Hematopoietic multipotent progenitor cell treated with erythropoietin and hydrocortisone succinate and interleukin-3 and kit ligand, for 6 days (in vitro differentiated cells): ENCODE measurements at regions not wholly inside any gene's neighbourhood (a gene's known extent, or its start where the extent isn't known, plus 50 kb on each side); places are given as distances from the start of the nearest gene placed in this dataset.
"Not testable (repeated sequence)": the region's sequence is repeated elsewhere in the genome, so short reads cannot be mapped to it uniquely, and the experiment has no call there.

ENCODE experiments used
- DNase-seq: peaks from one replicate; pipeline ENCODE4 v3.0.0-alpha.2; 2015

- DNase-seq, result not testable (repeated sequence)
Observed at GRCh38 chrX:89539150-89539549, 382.6 kb upstream of the TGIF2LX start.

- DNase-seq, result not testable (repeated sequence)
Observed at GRCh38 chrX:89557146-89557545, 364.6 kb upstream of the TGIF2LX start.

- not testable (repeated sequence) for DNase-seq
Observed at GRCh38 chrX:89562079-89562478, 359.6 kb upstream of the TGIF2LX start.

DNA sequence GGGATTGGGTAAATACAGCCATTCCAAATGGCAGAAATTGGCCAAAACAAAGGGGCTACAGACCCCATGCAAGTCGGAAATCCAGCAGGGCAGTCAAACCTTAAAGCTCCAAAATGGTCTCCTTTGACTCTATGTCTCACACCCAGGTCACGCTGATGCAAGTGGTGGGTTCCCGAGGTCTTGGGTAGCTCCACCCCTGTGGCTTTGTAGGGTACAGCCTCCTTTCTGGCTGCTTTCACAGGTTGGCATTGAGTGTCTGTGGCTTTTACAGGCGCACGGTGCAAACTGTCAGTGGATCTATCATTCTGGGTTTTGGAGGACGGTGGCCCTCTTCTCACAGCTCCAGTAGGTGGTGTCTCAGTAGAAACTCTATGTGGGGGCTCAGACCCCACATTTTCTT is 358.6 kb upstream of the TGIF2LX start:
- not testable (repeated sequence) for DNase-seq

- DNase-seq, result not testable (repeated sequence)
Observed at GRCh38 chrX:89567787-89568186, 353.9 kb upstream of the TGIF2LX start.

- not testable (repeated sequence) for DNase-seq
Observed at GRCh38 chrX:89581868-89582267, 339.8 kb upstream of the TGIF2LX start.

DNA sequence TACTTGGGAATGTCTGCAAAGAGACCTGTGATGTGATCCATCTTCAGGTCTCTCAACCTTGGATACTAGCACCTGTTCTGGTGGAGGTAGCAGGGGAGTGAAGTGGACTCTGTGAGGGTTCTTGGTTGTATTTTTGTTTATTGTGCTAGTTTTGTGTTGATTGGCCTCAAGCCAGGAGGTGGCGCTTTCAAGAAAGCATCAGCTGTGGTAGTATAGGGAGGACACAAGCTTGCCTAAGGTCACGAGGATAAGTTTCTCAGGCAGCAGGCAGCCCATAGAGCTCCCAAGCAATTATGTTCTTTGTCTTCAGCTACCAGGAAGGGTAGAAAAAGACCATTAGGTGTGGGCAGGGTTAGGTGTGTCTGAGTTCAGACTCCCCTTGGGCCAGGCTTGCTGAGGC is 289.9 kb upstream of the TGIF2LX start:
- not testable (repeated sequence) for DNase-seq

GRCh38 chrX:89635887-89636286 is 285.8 kb upstream of the TGIF2LX start:
- DNase-seq, result not testable (repeated sequence)

GRCh38 chrX:89658662-89659061 is 263.0 kb upstream of the TGIF2LX start:
- not testable (repeated sequence) for DNase-seq

GRCh38 chrX:89706481-89706880 is 215.2 kb upstream of the TGIF2LX start:
- DNase-seq, result not testable (repeated sequence)

- DNase-seq, result not testable (repeated sequence)
Observed at GRCh38 chrX:89707363-89707927, 214.3 kb upstream of the TGIF2LX start.

DNA sequence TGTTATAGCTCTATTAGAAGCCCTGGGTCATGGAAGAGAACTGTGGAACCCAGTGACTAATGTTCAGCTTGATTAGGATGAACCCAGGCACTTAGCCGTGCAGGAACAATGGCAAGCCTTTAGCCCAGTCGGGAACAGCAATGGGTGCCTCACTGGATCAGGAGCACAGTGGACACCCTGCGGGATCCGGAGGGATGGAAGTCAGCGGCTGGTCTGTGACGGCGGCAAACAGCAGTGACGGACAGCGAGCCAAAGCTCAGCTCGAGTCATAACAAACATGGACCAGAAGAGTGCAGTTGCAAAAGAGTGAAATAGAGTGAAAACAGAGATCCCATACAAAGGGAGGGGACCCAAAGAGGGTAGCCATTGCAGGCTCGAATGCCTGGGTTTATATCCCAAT is 187.3 kb upstream of the TGIF2LX start:
- not testable (repeated sequence) for DNase-seq

DNA sequence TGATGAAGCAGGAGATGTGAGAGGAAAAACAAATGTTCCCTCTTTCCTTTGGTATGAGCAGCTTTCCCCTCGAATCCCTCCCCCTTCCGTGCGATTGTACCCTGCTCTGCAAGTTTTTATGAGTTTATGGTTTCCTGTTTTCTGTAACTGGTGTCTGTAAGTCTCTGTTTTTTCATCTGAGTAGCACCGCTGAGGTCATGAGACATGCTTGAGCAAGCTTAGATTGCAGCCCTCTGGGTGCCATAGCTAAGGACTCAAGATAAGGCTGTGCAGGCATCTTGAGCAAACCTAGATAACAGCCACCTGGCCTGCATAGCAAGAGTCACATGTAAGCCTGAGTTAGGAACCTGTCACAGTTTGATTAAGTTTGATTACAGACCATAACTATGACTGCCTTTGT is 165.2 kb upstream of the TGIF2LX start:
- DNase-seq, result not testable (repeated sequence)

- peak; percentile 26 for DNase-seq
Observed at GRCh38 chrX:89757767-89758166, 163.9 kb upstream of the TGIF2LX start.

GRCh38 chrX:89759076-89759685 is 162.5 kb upstream of the TGIF2LX start:
- DNase-seq, result not testable (repeated sequence)

DNA sequence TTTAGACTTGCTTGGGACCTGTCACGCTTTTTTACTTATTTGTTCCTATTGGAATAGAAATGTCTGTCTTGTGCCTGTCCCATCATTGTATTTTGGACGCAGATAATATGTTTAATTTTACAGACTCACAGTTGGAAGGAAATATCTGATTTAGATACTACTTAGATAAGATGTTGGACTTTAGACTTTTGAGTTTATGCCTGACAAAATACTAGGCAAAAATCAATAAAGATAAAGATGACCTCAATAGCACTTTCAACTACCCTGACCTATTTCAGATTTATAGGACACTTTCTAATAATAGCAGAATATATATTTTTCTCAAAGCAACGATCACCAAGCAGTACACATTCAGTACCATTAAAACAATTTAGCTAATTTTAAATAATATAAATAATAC is 150.1 kb upstream of the TGIF2LX start:
- not testable (repeated sequence) for DNase-seq

DNA sequence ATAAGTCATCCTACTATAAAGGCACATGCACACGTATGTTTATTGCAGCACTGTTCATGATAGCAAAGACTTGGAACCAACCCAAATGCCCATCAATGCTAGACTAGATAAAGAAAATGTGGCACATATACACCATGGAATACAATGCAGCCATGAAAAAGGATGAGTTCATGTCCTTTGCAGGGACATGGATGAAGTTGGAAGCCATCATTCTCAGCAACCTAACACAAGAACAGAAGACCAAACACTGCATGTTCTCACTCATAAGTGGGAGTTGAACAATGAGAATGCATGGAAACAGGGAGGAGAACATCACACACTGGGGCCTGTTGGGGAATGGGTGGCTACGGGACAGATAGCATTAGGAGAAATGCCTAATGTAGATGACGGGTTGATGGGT is 110.3 kb upstream of the TGIF2LX start:
- not testable (repeated sequence) for DNase-seq

- DNase-seq, result not testable (repeated sequence)
Observed at GRCh38 chrX:89839723-89840122, 82.0 kb upstream of the TGIF2LX start.

DNA sequence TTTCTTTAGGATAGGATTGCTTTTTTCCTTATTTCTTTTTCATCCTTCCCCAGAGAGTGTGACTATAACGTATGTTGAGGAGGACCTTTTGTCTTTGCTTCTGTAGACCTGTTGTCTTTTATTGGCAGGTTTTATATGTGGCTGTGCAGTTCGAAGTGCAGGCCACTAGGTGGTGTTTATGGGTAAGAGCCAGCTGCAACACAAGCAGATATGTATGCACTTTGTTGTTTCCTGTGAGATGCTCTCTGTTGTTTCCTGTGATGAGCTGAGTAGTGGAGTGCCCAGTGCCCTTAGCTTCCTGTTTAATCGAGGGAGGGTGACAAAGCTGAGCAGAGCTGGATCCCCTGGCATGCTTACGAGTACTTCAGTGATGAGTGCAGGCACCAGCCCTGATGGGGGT is 50.0 kb upstream of the TGIF2LX start:
- peak; percentile 30 for DNase-seq
